GM23338 (cell line): ENCODE measurements at regions not wholly inside any gene's neighbourhood (a gene's known extent, or its start where the extent isn't known, plus 50 kb on each side); places are given as distances from the start of the nearest gene placed in this dataset.
A peak's percentile ranks its signal among the peaks of the same experiment; 100 is the strongest.
"Not testable (repeated sequence)": the region's sequence is repeated elsewhere in the genome, so short reads cannot be mapped to it uniquely, and the experiment has no call there.

Experiments
- ATAC-seq: fragments of 200-7000 bp; cut with Tn5 transposase; 3 replicates; pipeline ENCODE4 v1.9.1; 2020
- DNase-seq: peaks from one replicate; pipeline ENCODE4 v3.0.0-alpha.2; 2015; ENCODE audit warnings: low spot score
- H2AFZ ChIP-seq: fragments of 200-600 bp; sonication (generic); 2 replicates; pipeline ENCODE4 v1.8.0; 2016; ENCODE audit warnings: antibody characterized with exemption, mild to moderate bottlenecking, moderate library complexity
- H3F3A ChIP-seq: fragments of 200-600 bp; sonication (generic); replicated peaks from 2 replicates; pipeline ENCODE4 v1.8.0; 2017; ENCODE audit warnings: antibody characterized with exemption, mixed run types, low read depth
- H3K27ac ChIP-seq: fragments of 200-600 bp; sonication (generic); 2 replicates; pipeline ENCODE4 v1.6.1; 2016; ENCODE audit warnings: low read depth
- H3K27me3 ChIP-seq: fragments of 200-600 bp; sonication (generic); 2 replicates; pipeline ENCODE4 v1.8.0; 2016; ENCODE audit warnings: mild to moderate bottlenecking, mixed run types, moderate library complexity; ENCODE audit not compliant: insufficient read depth
- H3K36me3 ChIP-seq: fragments of 200-600 bp; sonication (generic); 2 replicates; pipeline ENCODE4 v1.8.0; 2016; ENCODE audit warnings: mild to moderate bottlenecking; ENCODE audit not compliant: insufficient read depth
- H3K4me1 ChIP-seq: fragments of 200-600 bp; sonication (generic); 2 replicates; pipeline ENCODE4 v1.8.0; 2016; ENCODE audit warnings: mild to moderate bottlenecking, moderate library complexity; ENCODE audit not compliant: insufficient read depth
- H3K4me2 ChIP-seq: fragments of 200-600 bp; sonication (generic); 2 replicates; pipeline ENCODE4 v1.7.1; 2017; ENCODE audit warnings: mixed run types
- H3K4me3 ChIP-seq: fragments of 200-600 bp; sonication (generic); 2 replicates; pipeline ENCODE4 v1.6.1; 2016; ENCODE audit warnings: mixed run types
- H3K79me2 ChIP-seq: fragments of 200-600 bp; sonication (generic); replicated peaks from 2 replicates; pipeline ENCODE4 v1.8.0; 2017; ENCODE audit warnings: mild to moderate bottlenecking; ENCODE audit not compliant: insufficient read depth
- H3K9me2 ChIP-seq: fragments of 200-600 bp; sonication (generic); 2 replicates; pipeline ENCODE4 v1.8.0; 2017; ENCODE audit not compliant: insufficient read depth
- H4K20me1 ChIP-seq: fragments of 200-600 bp; sonication (generic); replicated peaks from 2 replicates; pipeline ENCODE4 v1.8.0; 2017; ENCODE audit warnings: mild to moderate bottlenecking; ENCODE audit not compliant: insufficient read depth
- H3K27ac Mint-ChIP-seq: 2 replicates; pipeline ENCODE4 v1.8.0; 2020; ENCODE audit warnings: inconsistent platforms, mild to moderate bottlenecking, moderate library complexity, mixed read lengths
- H3K27me3 Mint-ChIP-seq: 3 replicates; pipeline ENCODE4 v1.8.0; 2022; ENCODE audit warnings: low read depth, mild to moderate bottlenecking, moderate library complexity, mixed read lengths, inconsistent platforms; ENCODE audit not compliant: insufficient read depth, poor library complexity
- H3K36me3 Mint-ChIP-seq: 3 replicates; pipeline ENCODE4 v1.8.0; 2021; ENCODE audit warnings: low read depth, mild to moderate bottlenecking, inconsistent platforms, moderate library complexity, mixed read lengths
- H3K4me1 Mint-ChIP-seq: 3 replicates; pipeline ENCODE4 v1.8.0; 2020; ENCODE audit warnings: mild to moderate bottlenecking, inconsistent platforms, mixed read lengths
- H3K4me3 Mint-ChIP-seq: 3 replicates; pipeline ENCODE4 v1.8.0; 2021; ENCODE audit warnings: moderate library complexity, mild to moderate bottlenecking, inconsistent platforms, mixed read lengths
- H3K9me3 Mint-ChIP-seq: 3 replicates; pipeline ENCODE4 v1.8.0; 2020; ENCODE audit warnings: moderate library complexity, mild to moderate bottlenecking, inconsistent platforms, mixed read lengths
- CREB1 ChIP-seq: fragments of 250-450 bp; sonication (Bioruptor Pico); IDR thresholded peaks from 2 replicates; pipeline ENCODE4 v1.5.0; 2020; ENCODE audit warnings: low read depth, mild to moderate bottlenecking, moderate library complexity
- CTCF ChIP-seq, 2 experiments: fragments of 200-600 bp in 1 of 2; sonication (generic) in 1 of 2; conservative IDR thresholded peaks; 2 replicates each; pipeline versions ENCODE4 v1.5.1 to v1.6.1; 2016 to 2017; ENCODE audit warnings: antibody characterized with exemption in 2 of 2, low read depth in 2 of 2, mild to moderate bottlenecking in 2 of 2, moderate library complexity in 1 of 2
- ETS1 ChIP-seq: IDR thresholded peaks from 2 replicates; pipeline ENCODE4 v1.6.1; 2016; ENCODE audit warnings: antibody characterized with exemption
- EZH2 ChIP-seq: fragments of 200-600 bp; sonication (generic); IDR thresholded peaks from one replicate; pipeline ENCODE4 v1.8.0; 2017; ENCODE audit warnings: antibody characterized with exemption, mild to moderate bottlenecking, low read depth; ENCODE audit not compliant: unreplicated experiment
- EZH2phosphoT487 ChIP-seq: fragments of 200-600 bp; sonication (generic); IDR thresholded peaks from one replicate; pipeline ENCODE4 v1.8.1; 2018; ENCODE audit warnings: antibody characterized with exemption; ENCODE audit not compliant: unreplicated experiment
- NANOG ChIP-seq: IDR thresholded peaks from 2 replicates; pipeline ENCODE4 v1.6.1; 2016; ENCODE audit warnings: antibody characterized with exemption, borderline replicate concordance
- REST ChIP-seq: IDR thresholded peaks from one replicate; pipeline ENCODE4 v1.6.1; 2018; ENCODE audit warnings: antibody characterized with exemption; ENCODE audit not compliant: unreplicated experiment
- ZNF114 ChIP-seq: fragments of 250-450 bp; sonication (Bioruptor Pico); IDR thresholded peaks from 2 replicates; pipeline ENCODE4 v1.5.0; 2020; ENCODE audit warnings: mild to moderate bottlenecking, moderate library complexity
- ZNF331 ChIP-seq: fragments of 250-450 bp; sonication (Bioruptor Pico); IDR thresholded peaks from 2 replicates; pipeline ENCODE4 v1.5.0; 2020; ENCODE audit warnings: low read depth, mild to moderate bottlenecking, moderate library complexity

- no peak overlapping the region for H3K27ac ChIP-seq
- Mint-ChIP-seq H3K9me3 (peaks cover 2% of the 10 kb centered on the region; the same call in 1 of the 3 replicates), H3K36me3 (no peaks in the 10 kb centered on the region), H3K4me3 (no peak overlapping the region), H3K27ac (no peak overlapping the region), H3K4me1 (peaks cover 2% of the 10 kb centered on the region; the same call in 1 of the 3 replicates), H3K27me3 (no peaks in the 10 kb centered on the region)
- H3K4me3 ChIP-seq: no peak overlapping the region
- no peaks in the 10 kb centered on the region for H3K27me3 ChIP-seq
- no peak overlapping the region for H3K4me2 ChIP-seq
- no peaks in the 10 kb centered on the region for H3K79me2 ChIP-seq
- no peak; the same call in 2 of the 3 replicates for ATAC-seq
- TF ChIP-seq CREB1 (CRISPR knock-in tag): no peak
- TF ChIP-seq CTCF (conservative IDR thresholded peaks at IDR 0.05; ENCODE audit: low read depth in 2 of 2): peak; percentile 36 to 56
- H2AFZ ChIP-seq: no peak overlapping the region
- no peaks in the 10 kb centered on the region for H3K4me1 ChIP-seq
- H4K20me1 ChIP-seq: no peaks in the 10 kb centered on the region
- H3K9me2 ChIP-seq: no peaks in the 10 kb centered on the region
- no peaks in the 10 kb centered on the region for H3K36me3 ChIP-seq
- peak; percentile 24 for DNase-seq
- no peaks in the 10 kb centered on the region for H3F3A ChIP-seq
These were observed 567.3 kb upstream of the ACTRT1 start for GRCh38 chrX:128619490-128619889.

DNA sequence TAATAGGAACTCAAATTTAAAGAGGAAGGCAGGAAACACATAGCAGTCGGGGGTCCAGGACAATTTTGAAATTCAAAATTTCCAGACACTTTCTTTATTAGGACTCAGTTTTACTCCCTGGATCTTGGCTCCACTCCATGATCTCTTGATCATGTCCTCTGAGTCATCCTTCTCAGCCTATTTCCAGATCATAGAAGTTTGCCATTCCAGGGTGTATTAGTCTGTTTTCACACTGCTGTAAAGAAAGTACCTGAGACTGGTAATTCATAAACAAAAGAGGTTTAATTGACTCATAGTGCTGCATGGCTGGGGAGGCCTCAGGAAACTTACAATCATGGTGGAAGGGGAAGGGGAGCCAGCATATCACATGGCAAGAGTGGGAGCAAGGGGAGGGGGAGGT lies 564.7 kb upstream of the ACTRT1 start:
- H3K4me1 ChIP-seq: no peaks in the 10 kb centered on the region
- H3F3A ChIP-seq: no peaks in the 10 kb centered on the region
- H3K79me2 ChIP-seq: no peaks in the 10 kb centered on the region
- TF ChIP-seq REST (no peak), ZNF114 (CRISPR knock-in tag) (no peak), ZNF331 (no peak), ETS1 (no peak), EZH2phosphoT487 (no peak), NANOG (no peak), EZH2 (no peak)
- H3K27me3 ChIP-seq: no peaks in the 10 kb centered on the region
- Mint-ChIP-seq H3K9me3 (no peaks in the 10 kb centered on the region), H3K27ac (no peak overlapping the region), H3K27me3 (no peaks in the 10 kb centered on the region), H3K36me3 (no peaks in the 10 kb centered on the region), H3K4me3 (no peak overlapping the region), H3K4me1 (peaks cover 2% of the 10 kb centered on the region; the same call in 1 of the 3 replicates)
- no peak overlapping the region for H2AFZ ChIP-seq
- DNase-seq (no peak), ATAC-seq (no peak)
- no peak overlapping the region for H3K4me3 ChIP-seq
- H3K36me3 ChIP-seq: no peaks in the 10 kb centered on the region
- H4K20me1 ChIP-seq: no peaks in the 10 kb centered on the region
- H3K9me2 ChIP-seq: no peaks in the 10 kb centered on the region
- H3K27ac ChIP-seq: no peak overlapping the region
- H3K4me2 ChIP-seq: no peak overlapping the region

GRCh38 chrX:128606817-128607216 lies 554.6 kb upstream of the ACTRT1 start:
- not testable (repeated sequence) for H3K27ac ChIP-seq, H3K9me3 Mint-ChIP-seq, H3K36me3 ChIP-seq, H3K27me3 Mint-ChIP-seq, H3K4me3 Mint-ChIP-seq, H3K4me3 ChIP-seq, H3K4me1 Mint-ChIP-seq, H3K27me3 ChIP-seq, H3K4me2 ChIP-seq, H3K36me3 Mint-ChIP-seq, H3K79me2 ChIP-seq, DNase-seq, H3F3A ChIP-seq, ATAC-seq, H4K20me1 ChIP-seq, H2AFZ ChIP-seq, H3K9me2 ChIP-seq, H3K27ac Mint-ChIP-seq, H3K4me1 ChIP-seq

DNA sequence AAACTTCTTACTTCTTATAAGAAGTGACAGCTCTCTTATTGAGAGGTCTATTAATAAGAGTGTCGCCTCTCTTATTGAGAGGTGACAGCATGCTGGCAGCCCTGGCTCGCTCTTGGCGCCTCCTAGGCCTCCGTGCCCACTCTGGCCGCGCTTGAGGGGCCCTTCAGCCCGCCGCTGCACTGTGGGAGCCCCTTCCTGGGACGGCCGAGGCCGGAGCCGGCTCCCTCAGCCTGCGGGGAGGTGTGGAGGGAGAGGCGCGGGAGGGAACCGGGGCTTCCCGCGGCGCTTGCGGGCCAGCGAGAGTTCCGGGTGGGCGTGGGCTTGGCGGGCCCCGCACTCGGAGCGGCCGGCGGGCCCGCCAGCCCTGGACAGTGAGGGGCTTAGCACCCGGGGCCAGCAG lies 554.2 kb upstream of the ACTRT1 start:
- ATAC-seq, H3K27ac Mint-ChIP-seq, H3K27me3 ChIP-seq, H3K36me3 ChIP-seq, H4K20me1 ChIP-seq, H3K4me1 Mint-ChIP-seq, H3K9me2 ChIP-seq, H3F3A ChIP-seq, H3K4me3 ChIP-seq, H3K9me3 Mint-ChIP-seq, H3K27me3 Mint-ChIP-seq, H3K4me2 ChIP-seq, H2AFZ ChIP-seq, H3K4me1 ChIP-seq, DNase-seq, H3K27ac ChIP-seq, H3K4me3 Mint-ChIP-seq, H3K36me3 Mint-ChIP-seq, H3K79me2 ChIP-seq: not testable (repeated sequence)
